NOMO-1 (cell line): ENCODE measurements at regions not wholly inside any gene's neighbourhood (a gene's known extent, or its start where the extent isn't known, plus 50 kb on each side); places are given as distances from the start of the nearest gene placed in this dataset.

ENCODE experiments used
- DNase-seq, 2 experiments: peaks; one replicate each; lab custom pipeline; 2025; ENCODE audit not compliant: unreplicated experiment in 2 of 2; lab: John Stamatoyannopoulos, UW

- no peak for DNase-seq
Measured at GRCh38 chr3:176469694-176470205, 727.5 kb downstream of the TBL1XR1 start.

DNA sequence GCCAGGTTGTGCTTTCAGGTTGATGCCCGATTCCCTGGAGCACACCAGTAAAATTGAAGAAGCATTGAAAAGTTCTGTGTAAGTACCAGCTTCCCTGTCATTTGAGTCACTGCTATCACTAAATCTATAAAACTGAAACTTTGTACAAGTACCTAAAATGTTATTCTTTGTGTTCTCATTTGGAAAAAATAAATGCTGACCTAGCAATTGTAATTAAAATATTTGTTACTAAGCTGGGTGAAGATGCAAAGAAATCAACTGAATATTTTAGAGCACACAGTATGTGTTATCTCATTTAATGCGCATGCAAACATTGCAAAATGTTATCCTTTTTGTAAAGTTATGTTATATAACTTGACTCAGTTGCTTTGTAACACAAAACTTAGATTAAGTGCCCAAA lies 733.7 kb downstream of the TBL1XR1 start:
- DNase-seq: no peak

- DNase-seq: no peak
Measured at GRCh38 chr3:176447369-176447768, 749.9 kb downstream of the TBL1XR1 start.

- no peak for DNase-seq
Measured at GRCh38 chr3:176442326-176442725, 755.0 kb downstream of the TBL1XR1 start.

- no peak for DNase-seq
Measured at GRCh38 chr3:176439729-176440128, 757.6 kb downstream of the TBL1XR1 start.

GRCh38 chr3:176431991-176432390 lies 765.3 kb downstream of the TBL1XR1 start:
- DNase-seq: no peak

GRCh38 chr3:176431038-176431418 lies 766.3 kb downstream of the TBL1XR1 start:
- no peak for DNase-seq

- peak in 1 of 2 experiments; percentile 32 for DNase-seq
Measured at GRCh38 chr3:176430244-176431037, 766.8 kb downstream of the TBL1XR1 start.

DNA sequence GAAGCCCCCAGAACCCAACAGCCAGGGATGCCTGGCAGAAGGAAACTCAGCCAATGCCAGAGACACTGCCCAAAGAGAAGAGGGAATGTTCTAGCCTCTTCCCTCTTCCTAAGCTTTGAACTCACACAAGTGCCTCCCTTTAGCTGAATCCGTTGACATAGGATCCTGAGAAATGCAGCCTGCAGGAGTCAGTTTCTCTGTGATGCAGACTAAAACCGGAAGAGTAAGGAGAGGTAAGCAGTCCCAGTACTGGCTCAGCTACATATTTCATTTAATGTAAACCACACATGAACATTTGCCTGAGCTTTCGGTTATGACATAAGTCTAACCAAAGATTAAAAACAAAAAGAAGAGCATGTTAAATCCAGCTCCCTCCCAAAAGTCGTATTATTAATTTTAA lies 768.7 kb downstream of the TBL1XR1 start:
- DNase-seq: no peak

- no peak for DNase-seq
Measured at GRCh38 chr3:176426371-176426770, 770.9 kb downstream of the TBL1XR1 start.

- no peak for DNase-seq
Measured at GRCh38 chr3:176416870-176417269, 780.4 kb downstream of the TBL1XR1 start.

- DNase-seq: no peak
Measured at GRCh38 chr3:176415661-176416295, 781.5 kb downstream of the TBL1XR1 start.

DNA sequence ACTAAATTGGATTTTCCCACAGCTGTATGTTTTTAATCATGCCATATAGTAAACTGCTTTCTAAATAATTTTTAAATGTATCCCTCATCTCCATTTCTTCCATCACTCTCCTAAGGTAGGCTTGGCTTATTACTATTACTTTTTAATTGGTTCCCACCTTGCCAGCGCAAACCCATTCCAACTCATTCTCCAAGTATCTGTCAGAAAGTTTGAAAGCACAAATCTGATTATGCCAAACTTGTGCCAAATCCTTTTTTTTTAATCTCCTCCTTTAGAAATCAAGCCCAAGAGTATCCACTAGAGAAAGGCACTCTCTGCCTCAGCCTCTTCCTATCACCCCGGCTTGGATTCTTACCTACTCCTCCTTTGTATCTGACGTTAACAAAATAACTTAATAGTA lies 784.5 kb downstream of the TBL1XR1 start:
- DNase-seq: no peak

DNA sequence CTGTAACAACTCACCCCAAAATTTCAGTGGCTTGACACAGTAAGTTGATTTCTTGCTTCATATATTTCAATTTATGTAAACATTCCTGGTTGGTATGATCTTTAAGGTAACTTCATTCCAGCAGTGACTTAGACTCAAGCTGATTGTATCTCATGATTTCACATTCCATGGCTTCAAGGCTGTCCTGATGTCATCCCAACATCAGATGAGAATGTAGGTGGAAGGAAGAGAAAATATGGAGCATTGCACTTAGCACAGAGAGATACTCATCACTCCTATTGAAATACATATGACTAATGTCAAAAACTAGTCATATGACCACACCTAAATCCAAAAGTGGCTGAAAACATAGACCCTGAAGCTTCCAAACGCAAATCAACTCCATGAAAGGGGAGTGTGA lies 793.8 kb downstream of the TBL1XR1 start:
- DNase-seq: no peak

- DNase-seq: no peak
Measured at GRCh38 chr3:176401211-176401610, 796.1 kb downstream of the TBL1XR1 start.

GRCh38 chr3:176399193-176399592 lies 798.1 kb downstream of the TBL1XR1 start:
- DNase-seq: no peak

DNA sequence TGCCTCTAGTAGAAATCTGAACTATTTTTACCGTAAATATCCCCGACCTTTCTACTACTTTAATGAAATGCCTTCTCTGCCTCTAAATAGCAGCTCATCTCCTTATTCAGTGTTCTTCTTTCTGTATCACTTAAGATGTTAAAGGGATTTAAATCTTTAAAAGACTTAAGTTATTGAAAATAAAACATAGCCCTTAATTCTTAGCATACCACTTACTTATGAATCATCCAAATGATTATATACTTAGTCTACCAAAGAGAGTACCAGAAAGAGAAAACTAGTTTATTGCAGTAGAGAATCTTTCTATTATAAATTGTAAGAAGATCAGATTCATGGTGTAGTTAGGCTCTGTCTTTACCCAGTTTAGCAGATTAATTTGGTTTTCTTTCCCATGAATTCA lies 802.0 kb downstream of the TBL1XR1 start:
- no peak for DNase-seq

- DNase-seq: no peak
Measured at GRCh38 chr3:176378789-176379188, 818.5 kb downstream of the TBL1XR1 start.

DNA sequence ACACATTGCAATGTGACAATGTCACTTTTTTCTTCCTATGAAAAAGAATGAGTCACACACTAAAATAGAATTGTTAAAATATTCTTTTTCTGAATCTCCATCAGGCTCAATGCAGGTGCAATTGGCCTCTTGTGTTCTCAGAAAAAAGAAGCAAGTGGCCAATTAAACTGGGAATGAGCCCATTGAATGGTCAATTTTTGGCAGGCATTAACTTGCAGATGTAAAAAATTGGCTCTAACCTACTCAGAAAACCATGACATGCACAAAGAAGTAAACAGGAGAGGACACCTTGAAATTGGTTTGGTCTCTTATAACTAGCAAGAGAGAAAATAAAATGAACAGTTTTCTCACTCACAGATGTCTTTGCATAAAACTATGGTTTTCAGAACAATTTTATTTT lies 820.8 kb downstream of the TBL1XR1 start:
- no peak for DNase-seq

DNA sequence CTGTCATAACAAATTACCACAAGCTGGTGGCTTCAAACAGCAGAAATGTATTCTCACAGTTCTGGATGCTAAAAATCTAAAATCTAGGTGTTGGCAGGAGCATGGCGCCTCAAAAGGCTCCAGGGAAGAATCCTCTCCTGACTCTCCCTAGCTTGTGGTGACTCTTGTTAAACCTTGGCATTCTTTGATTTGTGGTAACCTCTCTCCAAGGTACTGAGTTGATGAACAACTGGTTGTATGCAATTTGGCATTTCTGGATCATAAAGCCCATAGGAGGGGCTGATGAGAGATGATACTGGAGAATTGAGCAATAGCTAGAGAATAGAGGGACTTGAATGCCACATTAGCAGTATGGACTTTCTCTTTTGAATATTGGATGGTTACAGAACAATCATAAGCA lies 821.8 kb downstream of the TBL1XR1 start:
- no peak for DNase-seq

DNA sequence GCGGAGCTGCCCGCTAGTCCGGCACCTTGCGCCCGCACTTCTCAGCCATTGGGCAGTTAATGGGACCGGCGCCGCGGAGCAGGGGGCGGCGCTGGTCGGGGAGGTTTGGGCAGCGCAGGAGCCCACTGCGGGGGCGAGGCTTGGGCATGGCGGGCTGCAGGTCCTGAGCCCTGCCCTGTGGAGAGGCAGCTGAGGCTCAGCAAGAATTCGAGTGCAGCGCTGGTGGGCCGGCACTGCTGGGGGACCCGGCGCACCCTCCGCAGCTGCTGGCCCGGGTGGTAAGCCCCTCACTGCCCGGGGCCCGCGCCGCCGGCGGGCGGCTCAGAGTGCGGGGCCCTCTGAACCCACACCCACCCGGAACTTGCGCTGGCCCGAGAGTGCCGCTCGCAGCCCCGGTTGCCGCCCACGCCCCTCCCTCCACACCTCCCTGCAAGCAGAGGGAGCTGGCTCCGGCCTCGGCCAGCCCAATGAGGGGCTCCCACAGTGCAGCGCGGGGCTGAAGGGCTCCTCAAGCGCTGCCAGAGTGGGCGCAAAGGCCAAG lies 835.0 kb downstream of the TBL1XR1 start:
- no peak for DNase-seq

- DNase-seq: no peak
Measured at GRCh38 chr3:176359211-176359610, 838.1 kb downstream of the TBL1XR1 start.
